ENCODE measurements at regions not wholly inside any gene's neighbourhood (a gene's known extent, or its start where the extent isn't known, plus 50 kb on each side); places are given as distances from the start of the nearest gene placed in this dataset.

- no peak overlapping the region for H3K27ac ChIP-seq
- H4K20me1 ChIP-seq (ENCODE audit: insufficient read depth, poor library complexity, severe bottlenecking), result no peaks in the 10 kb centered on the region
- H3K4me2 ChIP-seq, result no peak overlapping the region
- no peaks in the 10 kb centered on the region for H3K9me2 ChIP-seq (replicated peaks; ENCODE audit: insufficient read depth)
- TF ChIP-seq, protein P1, sequence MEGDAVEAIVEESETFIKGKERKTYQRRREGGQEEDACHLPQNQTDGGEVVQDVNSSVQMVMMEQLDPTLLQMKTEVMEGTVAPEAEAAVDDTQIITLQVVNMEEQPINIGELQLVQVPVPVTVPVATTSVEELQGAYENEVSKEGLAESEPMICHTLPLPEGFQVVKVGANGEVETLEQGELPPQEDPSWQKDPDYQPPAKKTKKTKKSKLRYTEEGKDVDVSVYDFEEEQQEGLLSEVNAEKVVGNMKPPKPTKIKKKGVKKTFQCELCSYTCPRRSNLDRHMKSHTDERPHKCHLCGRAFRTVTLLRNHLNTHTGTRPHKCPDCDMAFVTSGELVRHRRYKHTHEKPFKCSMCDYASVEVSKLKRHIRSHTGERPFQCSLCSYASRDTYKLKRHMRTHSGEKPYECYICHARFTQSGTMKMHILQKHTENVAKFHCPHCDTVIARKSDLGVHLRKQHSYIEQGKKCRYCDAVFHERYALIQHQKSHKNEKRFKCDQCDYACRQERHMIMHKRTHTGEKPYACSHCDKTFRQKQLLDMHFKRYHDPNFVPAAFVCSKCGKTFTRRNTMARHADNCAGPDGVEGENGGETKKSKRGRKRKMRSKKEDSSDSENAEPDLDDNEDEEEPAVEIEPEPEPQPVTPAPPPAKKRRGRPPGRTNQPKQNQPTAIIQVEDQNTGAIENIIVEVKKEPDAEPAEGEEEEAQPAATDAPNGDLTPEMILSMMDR (IDR thresholded peaks at IDR 0.05; ENCODE audit: poor library complexity), result no peak
- no peak for TF ChIP-seq EZH2phosphoT487 (IDR thresholded peaks at IDR 0.05; ENCODE audit: low read depth, severe bottlenecking, unreplicated experiment)
- DNase-seq (ENCODE audit: low spot score), result no peak
- no peaks in the 10 kb centered on the region for H3K4me1 ChIP-seq (ENCODE audit: insufficient read depth)
- H3K36me3 ChIP-seq (replicated peaks; ENCODE audit: insufficient read depth, low read depth), result no peaks in the 10 kb centered on the region
- no peaks in the 10 kb centered on the region for H3K27me3 ChIP-seq
- H3K79me2 ChIP-seq, result no peaks in the 10 kb centered on the region
- WGBS (ENCODE audit: low lambda C conversion rate, missing lambda C conversion rate), result 100% methylated on average over 1 of the region's 1 CpG
- no peak overlapping the region for H2AFZ ChIP-seq
- H3K4me3 ChIP-seq, result no peak overlapping the region
- no peaks in the 10 kb centered on the region for H3K9me3 ChIP-seq (ENCODE audit: low read depth)
Observed at GRCh38 chr3:43789028-43789427, 98.3 kb downstream of the ABHD5 start.

DNA sequence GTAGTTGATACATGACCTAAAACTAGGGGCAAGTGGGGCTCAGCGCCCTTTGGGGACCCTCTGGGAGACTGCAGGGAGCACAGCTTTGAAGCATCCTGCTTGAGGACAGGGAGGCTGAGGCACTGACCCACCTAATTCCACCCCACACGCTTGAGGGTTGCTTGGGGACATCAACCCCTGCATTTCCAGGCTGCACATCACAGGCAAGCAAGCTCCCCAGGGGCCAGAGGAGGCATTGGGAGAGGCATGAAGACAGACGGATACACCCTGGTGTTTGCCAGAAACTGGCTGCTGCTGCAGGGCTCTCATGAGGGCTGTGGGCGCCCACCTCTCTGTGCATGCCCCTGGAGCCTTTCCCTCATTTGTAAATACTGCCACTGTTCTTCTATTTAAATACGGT lies 99.3 kb downstream of the ABHD5 start:
- H4K20me1 ChIP-seq (ENCODE audit: insufficient read depth, poor library complexity, severe bottlenecking), result no peaks in the 10 kb centered on the region
- H3K36me3 ChIP-seq (replicated peaks; ENCODE audit: insufficient read depth, low read depth), result no peaks in the 10 kb centered on the region
- H2AFZ ChIP-seq, result no peak overlapping the region
- H3K27me3 ChIP-seq, result no peaks in the 10 kb centered on the region
- H3K9me3 ChIP-seq (ENCODE audit: low read depth), result no peaks in the 10 kb centered on the region
- no peak overlapping the region for H3K4me3 ChIP-seq
- DNase-seq (ENCODE audit: low spot score), result no peak
- no peak overlapping the region for H3K4me2 ChIP-seq
- H3K79me2 ChIP-seq, result no peaks in the 10 kb centered on the region
- no peaks in the 10 kb centered on the region for H3K9me2 ChIP-seq (replicated peaks; ENCODE audit: insufficient read depth)
- H3K27ac ChIP-seq, result no peak overlapping the region
- 91% methylated on average over 5 of the region's 5 CpGs for WGBS (ENCODE audit: low lambda C conversion rate, missing lambda C conversion rate)
- H3K4me1 ChIP-seq (ENCODE audit: insufficient read depth), result no peaks in the 10 kb centered on the region
- TF ChIP-seq EZH2 (IDR thresholded peaks at IDR 0.05; ENCODE audit: borderline replicate concordance), result no peak
- TF ChIP-seq, protein P1 (IDR thresholded peaks at IDR 0.05; ENCODE audit: poor library complexity), result no peak
- no peak for TF ChIP-seq EZH2phosphoT487 (IDR thresholded peaks at IDR 0.05; ENCODE audit: low read depth, severe bottlenecking, unreplicated experiment)

GRCh38 chr3:43790476-43790875 lies 99.7 kb downstream of the ABHD5 start:
- H3K4me1 ChIP-seq (ENCODE audit: insufficient read depth), result no peaks in the 10 kb centered on the region
- H3K4me3 ChIP-seq, result no peak overlapping the region
- no peaks in the 10 kb centered on the region for H3K27me3 ChIP-seq
- H2AFZ ChIP-seq, result no peak overlapping the region
- no peaks in the 10 kb centered on the region for H3K36me3 ChIP-seq (replicated peaks; ENCODE audit: insufficient read depth, low read depth)
- H3K4me2 ChIP-seq, result no peak overlapping the region
- no peaks in the 10 kb centered on the region for H3K9me2 ChIP-seq (replicated peaks; ENCODE audit: insufficient read depth)
- no peaks in the 10 kb centered on the region for H3K79me2 ChIP-seq
- no peak overlapping the region for H3K27ac ChIP-seq
- no peak for DNase-seq (ENCODE audit: low spot score)
- H4K20me1 ChIP-seq (ENCODE audit: insufficient read depth, poor library complexity, severe bottlenecking), result no peaks in the 10 kb centered on the region
- H3K9me3 ChIP-seq (ENCODE audit: low read depth), result no peaks in the 10 kb centered on the region
- TF ChIP-seq EZH2 (IDR thresholded peaks at IDR 0.05; ENCODE audit: borderline replicate concordance), result no peak
- TF ChIP-seq, protein P1 (IDR thresholded peaks at IDR 0.05; ENCODE audit: poor library complexity), result no peak
- no peak for TF ChIP-seq EZH2phosphoT487 (IDR thresholded peaks at IDR 0.05; ENCODE audit: low read depth, severe bottlenecking, unreplicated experiment)
- 85% methylated on average over 6 of the region's 6 CpGs for WGBS (ENCODE audit: low lambda C conversion rate, missing lambda C conversion rate)

DNA sequence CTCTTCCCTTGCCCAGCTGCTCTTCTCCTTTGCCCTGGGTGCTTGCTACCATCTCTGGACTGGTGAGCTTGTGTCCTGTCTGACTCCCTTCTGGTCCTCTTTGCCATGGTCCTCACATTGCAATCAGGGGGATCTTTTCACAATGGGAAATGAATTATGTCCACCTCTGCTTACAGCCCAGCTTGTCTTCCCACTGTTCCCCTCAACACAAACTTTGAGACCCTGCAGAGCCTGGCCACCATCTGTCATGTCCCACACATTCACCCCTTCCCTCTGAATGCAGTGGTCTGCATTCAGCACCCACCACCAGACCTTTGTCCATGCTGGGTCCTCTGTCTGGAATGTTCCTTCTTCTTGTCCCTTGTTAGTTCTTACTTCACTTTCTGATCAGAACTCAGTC lies 100.5 kb downstream of the ABHD5 start:
- TF ChIP-seq EZH2 (IDR thresholded peaks at IDR 0.05; ENCODE audit: borderline replicate concordance), result no peak
- TF ChIP-seq EZH2phosphoT487 (IDR thresholded peaks at IDR 0.05; ENCODE audit: low read depth, severe bottlenecking, unreplicated experiment), result no peak
- TF ChIP-seq, protein P1 (IDR thresholded peaks at IDR 0.05; ENCODE audit: poor library complexity), result no peak
- H3K27me3 ChIP-seq, result no peaks in the 10 kb centered on the region
- no peaks in the 10 kb centered on the region for H3K9me3 ChIP-seq (ENCODE audit: low read depth)
- no peaks in the 10 kb centered on the region for H3K9me2 ChIP-seq (replicated peaks; ENCODE audit: insufficient read depth)
- no peak overlapping the region for H3K4me2 ChIP-seq
- no peak overlapping the region for H2AFZ ChIP-seq
- no peak overlapping the region for H3K4me3 ChIP-seq
- no peaks in the 10 kb centered on the region for H3K79me2 ChIP-seq
- H3K4me1 ChIP-seq (ENCODE audit: insufficient read depth), result no peaks in the 10 kb centered on the region
- H3K36me3 ChIP-seq (replicated peaks; ENCODE audit: insufficient read depth, low read depth), result no peaks in the 10 kb centered on the region
- H3K27ac ChIP-seq, result no peak overlapping the region
- no peak for DNase-seq (ENCODE audit: low spot score)
- no peaks in the 10 kb centered on the region for H4K20me1 ChIP-seq (ENCODE audit: insufficient read depth, poor library complexity, severe bottlenecking)

Data from hepatocyte (in vitro differentiated cells).